Progenitor cell of endocrine pancreas (in vitro differentiated cells): ENCODE measurements at regions not wholly inside any gene's neighbourhood (a gene's known extent, or its start where the extent isn't known, plus 50 kb on each side); places are given as distances from the start of the nearest gene placed in this dataset.

ENCODE experiments used
- DNase-seq: peaks from one replicate; pipeline ENCODE4 v3.0.0; 2021; ENCODE audit warnings: low spot score; ENCODE audit not compliant: unreplicated experiment
- H3K27ac Mint-ChIP-seq: 2 replicates; pipeline ENCODE4 v1.8.0; 2021; ENCODE audit warnings: mild to moderate bottlenecking, moderate library complexity, mixed read lengths
- H3K27me3 Mint-ChIP-seq: 2 replicates; pipeline ENCODE4 v1.8.0; 2021; ENCODE audit warnings: mixed read lengths
- H3K36me3 Mint-ChIP-seq: 2 replicates; pipeline ENCODE4 v1.8.0; 2022; ENCODE audit warnings: mixed read lengths; ENCODE audit not compliant: insufficient read depth
- H3K4me1 Mint-ChIP-seq: 2 replicates; pipeline ENCODE4 v1.8.0; 2021; ENCODE audit warnings: low read depth, mixed read lengths
- H3K4me3 Mint-ChIP-seq: 2 replicates; pipeline ENCODE4 v1.8.0; 2021; ENCODE audit warnings: low read depth, mild to moderate bottlenecking, moderate library complexity, mixed read lengths
- H3K9me3 Mint-ChIP-seq: 2 replicates; pipeline ENCODE4 v1.8.0; 2021; ENCODE audit warnings: low read depth, mixed read lengths
- CTCF ChIP-seq: fragments of 200-600 bp; sonication (generic); IDR thresholded peaks from one replicate; pipeline ENCODE4 v1.5.0; 2021; ENCODE audit warnings: antibody characterized with exemption, mild to moderate bottlenecking; ENCODE audit not compliant: unreplicated experiment

GRCh38 chr3:170705131-170705530 is 119.3 kb upstream of the SLC7A14 start:
- H3K4me3 Mint-ChIP-seq, result no peak overlapping the region
- TF ChIP-seq CTCF, result no peak
- no peak overlapping the region for H3K27ac Mint-ChIP-seq
- DNase-seq, result no peak
- peaks cover 7% of the 10 kb centered on the region for H3K27me3 Mint-ChIP-seq
- H3K36me3 Mint-ChIP-seq, result no peaks in the 10 kb centered on the region
- no peaks in the 10 kb centered on the region for H3K4me1 Mint-ChIP-seq
- H3K9me3 Mint-ChIP-seq, result peaks cover 9% of the 10 kb centered on the region

- Mint-ChIP-seq H3K27me3 (peaks cover 7% of the 10 kb centered on the region), H3K27ac (no peak overlapping the region), H3K9me3 (no peaks in the 10 kb centered on the region), H3K4me3 (no peak overlapping the region), H3K36me3 (no peaks in the 10 kb centered on the region), H3K4me1 (no peaks in the 10 kb centered on the region)
- no peak for TF ChIP-seq CTCF
- DNase-seq, result no peak
Observed at GRCh38 chr3:170703121-170703588, 117.3 kb upstream of the SLC7A14 start.

GRCh38 chr3:170701696-170702678 is 116.1 kb upstream of the SLC7A14 start:
- Mint-ChIP-seq H3K4me3 (no peak overlapping the region), H3K27ac (no peak overlapping the region), H3K27me3 (no peaks in the 10 kb centered on the region), H3K36me3 (no peaks in the 10 kb centered on the region), H3K4me1 (no peaks in the 10 kb centered on the region), H3K9me3 (no peaks in the 10 kb centered on the region)
- TF ChIP-seq CTCF, result no peak
- DNase-seq, result no peak

GRCh38 chr3:170700054-170700404 is 114.2 kb upstream of the SLC7A14 start:
- no peak for DNase-seq
- Mint-ChIP-seq H3K36me3 (no peaks in the 10 kb centered on the region), H3K4me3 (no peak overlapping the region), H3K27ac (no peak overlapping the region), H3K4me1 (no peaks in the 10 kb centered on the region), H3K27me3 (no peaks in the 10 kb centered on the region), H3K9me3 (no peaks in the 10 kb centered on the region)
- no peak for TF ChIP-seq CTCF

DNA sequence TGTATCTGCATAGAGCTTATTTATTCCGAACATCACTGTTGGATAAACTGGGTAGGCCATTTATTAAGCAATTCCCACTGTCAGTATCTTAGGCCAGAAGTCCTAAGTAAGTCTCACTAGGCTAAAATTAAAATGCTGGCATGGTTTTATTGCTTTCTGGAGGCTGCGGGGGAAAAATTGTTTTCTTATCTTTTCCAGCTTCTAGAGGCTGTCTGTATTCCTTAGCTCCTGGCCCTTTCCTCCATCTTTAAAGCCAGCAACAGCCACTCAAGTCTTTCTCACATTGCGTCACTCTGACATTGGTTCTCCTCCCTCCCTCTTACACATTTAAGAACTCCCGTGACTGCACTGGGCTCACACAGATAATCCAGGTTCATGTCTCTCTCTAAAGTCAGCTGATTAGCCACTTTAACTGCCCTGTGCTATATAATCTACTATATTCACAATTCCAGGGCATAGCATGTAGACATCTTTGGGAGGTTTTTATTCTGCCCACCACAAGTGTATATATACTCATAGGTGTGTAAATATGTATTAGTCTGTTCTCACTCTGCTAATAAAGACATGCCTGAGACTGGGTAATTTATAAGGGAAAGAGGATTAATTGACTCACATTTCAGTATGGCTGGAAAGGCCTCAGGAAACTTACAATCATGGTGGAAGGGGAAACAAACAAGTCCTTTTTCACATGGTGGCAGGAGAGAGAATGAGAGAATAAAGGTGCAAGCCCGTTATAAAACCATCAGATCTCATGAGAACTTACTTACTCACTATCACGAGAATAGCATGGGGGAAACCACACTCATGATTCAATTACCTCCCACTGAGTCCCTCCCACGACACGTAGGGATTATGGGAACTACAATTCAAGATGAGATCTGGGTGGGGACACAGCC is 113.5 kb upstream of the SLC7A14 start:
- H3K9me3 Mint-ChIP-seq, result no peaks in the 10 kb centered on the region
- no peak for TF ChIP-seq CTCF
- no peaks in the 10 kb centered on the region for H3K27me3 Mint-ChIP-seq
- DNase-seq, result no peak
- no peak overlapping the region for H3K4me3 Mint-ChIP-seq
- no peaks in the 10 kb centered on the region for H3K4me1 Mint-ChIP-seq
- H3K36me3 Mint-ChIP-seq, result no peaks in the 10 kb centered on the region
- H3K27ac Mint-ChIP-seq, result no peak overlapping the region
